Stomach (tissue), 8 donors: ENCODE measurements at regions not wholly inside any gene's neighbourhood (a gene's known extent, or its start where the extent isn't known, plus 50 kb on each side); places are given as distances from the start of the nearest gene placed in this dataset.

Source experiments
- DNase-seq, 2 donors: peaks; one replicate each; pipeline versions ENCODE4 v3.0.0 to v3.0.0-alpha.2; 2013 to 2019
- H3K27ac ChIP-seq, 5 donors: fragments of 200-600 bp in 4 of 5; sonication (generic) in 4 of 5; one replicate each; pipeline ENCODE4 v1.5.1; 2013 to 2019; ENCODE audit warnings: mild to moderate bottlenecking in 1 of 5, moderate library complexity in 1 of 5
- H3K27me3 ChIP-seq, 3 donors: fragments of 200-600 bp; sonication (generic); one replicate each; pipeline ENCODE4 v1.5.1; 2017 to 2019; ENCODE audit warnings: mixed run types in 1 of 3
- H3K36me3 ChIP-seq, 4 donors: fragments of 200-600 bp; sonication (generic); 1 replicate in 3 of 4; 2 replicates in 1 of 4; pipeline ENCODE4 v1.5.1; 2016 to 2019
- H3K4me1 ChIP-seq, 4 donors: fragments of 200-600 bp; sonication (generic); one replicate each; pipeline ENCODE4 v1.5.1; 2016 to 2019
- H3K4me3 ChIP-seq, 4 donors: fragments of 200-600 bp; sonication (generic) in 3 of 4; one replicate each; pipeline ENCODE4 v1.5.1; 2016 to 2019; ENCODE audit warnings: mild to moderate bottlenecking in 1 of 4
- H3K9me3 ChIP-seq, 4 donors: fragments of 200-600 bp; sonication (generic); one replicate each; pipeline ENCODE4 v1.5.1; 2016 to 2019
- CTCF ChIP-seq, 7 experiments: fragments of 450-650 bp in 4 of 7; fragments of 200-600 bp in 3 of 7; sonication (generic) in 3 of 7; IDR thresholded peaks; one replicate each; pipeline ENCODE4 v1.5.1; 2016 to 2019; ENCODE audit warnings: antibody characterized with exemption in 7 of 7, control low read depth in 2 of 7, mild to moderate bottlenecking in 1 of 7
- EP300 ChIP-seq: sonication (generic); formaldehyde crosslinking; IDR thresholded peaks from one replicate; pipeline ENCODE4 v1.6.1; 2017; ENCODE audit warnings: antibody characterized with exemption
- POLR2A ChIP-seq, 4 donors: fragments of 450-650 bp; IDR thresholded peaks; one replicate each; pipeline ENCODE4 v1.6.1; 2016; ENCODE audit warnings: antibody characterized with exemption in 4 of 4, control low read depth in 2 of 4, mild to moderate bottlenecking in 1 of 4, moderate library complexity in 1 of 4
- POLR2AphosphoS5 ChIP-seq, 3 donors: sonication (generic); formaldehyde crosslinking; IDR thresholded peaks; one replicate each; pipeline ENCODE4 v1.6.1; 2016; ENCODE audit warnings: antibody characterized with exemption in 3 of 3
- whole genome bisulfite sequencing, 5 donors: extraction: QIAGEN DNeasy Blood & Tissue Kit in 3 of 5; methylation state at CpG; one replicate each; pipeline versions ENCODE4 v1.1.5 to v1.1.7; 2013 to 2018; 5-methylcytosine and 5-hydroxymethylcytosine counted together
- intact Hi-C: fragments of 100-400 bp; cut with DNase I; formaldehyde crosslinking; loops from one replicate; pipeline ENCODE4 v1.15.1; 2023; ENCODE audit warnings: low total_unique reads
- donor health status: healthy with polysubstance abuse.
- donor health status: Bipolar disorder and iron deficiency.
- donor health status: healthy.

- Histone ChIP-seq H3K27ac (no peak overlapping the region), H3K9me3 (no peaks in the 10 kb centered on the region), H3K27me3 (no peaks in the 10 kb centered on the region), H3K36me3 (no peaks in the 10 kb centered on the region), H3K4me3 (no peak overlapping the region), H3K4me1 (no peaks in the 10 kb centered on the region)
- DNase-seq: no peak
- intact Hi-C loops: no loop called here
- WGBS, 5 donors: 46 to 57% (median 53%) methylated on average over 2 of the region's 2 CpGs
- no peak for TF ChIP-seq CTCF (IDR thresholded peaks at IDR 0.05)
- no peak for TF ChIP-seq POLR2AphosphoS5 (IDR thresholded peaks at IDR 0.05)
- no peak for TF ChIP-seq EP300
- no peak for TF ChIP-seq POLR2A (IDR thresholded peaks at IDR 0.05)
Observed at GRCh38 chr11:81005595-81005994, 1564.8 kb upstream of the TENM4 start.

DNA sequence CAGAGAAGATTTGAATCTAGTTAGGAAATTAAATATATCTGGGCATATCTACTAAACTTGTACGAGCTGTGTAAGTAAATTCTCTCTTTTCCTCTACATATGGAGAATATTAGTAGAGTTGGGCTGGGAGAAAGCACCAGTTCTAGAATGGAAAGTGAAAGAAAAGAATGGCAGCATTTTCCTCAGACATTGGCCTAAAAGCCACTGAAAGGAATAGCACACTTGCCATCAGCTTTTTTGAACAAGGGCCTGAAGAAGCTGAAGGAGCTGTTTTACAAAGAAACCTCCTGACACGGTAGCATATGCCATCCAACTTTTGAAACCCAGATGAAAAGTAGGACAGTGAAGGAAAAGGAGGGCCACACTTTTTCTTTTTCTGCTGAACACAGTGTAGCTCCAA, 1563.7 kb upstream of the TENM4 start:
- Histone ChIP-seq H3K4me3 (no peak overlapping the region), H3K4me1 (no peaks in the 10 kb centered on the region), H3K27ac (no peak overlapping the region), H3K27me3 (no peaks in the 10 kb centered on the region), H3K36me3 (no peaks in the 10 kb centered on the region), H3K9me3 (no peaks in the 10 kb centered on the region)
- no peak for DNase-seq
- intact Hi-C loops: no loop called here
- 81 to 90% (median 84%) methylated on average over 2 of the region's 2 CpGs for WGBS, 5 donors
- TF ChIP-seq CTCF (IDR thresholded peaks at IDR 0.05): no peak
- no peak for TF ChIP-seq EP300
- no peak for TF ChIP-seq POLR2AphosphoS5 (IDR thresholded peaks at IDR 0.05)
- TF ChIP-seq POLR2A (IDR thresholded peaks at IDR 0.05): no peak

- TF ChIP-seq CTCF (IDR thresholded peaks at IDR 0.05) (no peak), POLR2A (IDR thresholded peaks at IDR 0.05) (no peak), POLR2AphosphoS5 (IDR thresholded peaks at IDR 0.05) (no peak), EP300 (no peak)
- 83 to 86% (median 85%) methylated on average over 4 of the region's 4 CpGs for WGBS, 5 donors
- H3K27me3 ChIP-seq: no peaks in the 10 kb centered on the region
- H3K36me3 ChIP-seq: no peaks in the 10 kb centered on the region
- no peaks in the 10 kb centered on the region for H3K9me3 ChIP-seq
- H3K4me3 ChIP-seq: no peak overlapping the region
- intact Hi-C loops: no loop called here
- H3K4me1 ChIP-seq: no peaks in the 10 kb centered on the region
- no peak overlapping the region for H3K27ac ChIP-seq
- no peak for DNase-seq
Observed at GRCh38 chr11:81002374-81002773, 1561.5 kb upstream of the TENM4 start.

DNA sequence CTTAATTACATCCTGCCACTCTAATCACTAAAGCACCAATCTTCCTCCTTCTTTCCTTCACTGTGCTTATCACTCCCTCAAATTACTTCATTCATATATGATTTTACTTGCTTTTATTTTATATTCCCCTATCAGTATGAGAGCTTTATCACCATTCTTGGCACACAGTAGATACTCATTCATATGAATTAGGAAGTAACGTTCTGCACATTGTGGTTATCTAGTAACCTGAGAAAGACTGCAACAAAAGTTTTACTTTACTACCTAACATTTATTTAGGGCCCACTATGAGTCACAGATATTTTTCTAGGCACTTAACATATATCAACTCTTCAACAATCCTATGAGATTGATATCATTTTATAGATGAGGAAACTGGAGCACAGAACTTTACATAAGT, 1559.9 kb upstream of the TENM4 start:
- Histone ChIP-seq H3K9me3 (no peaks in the 10 kb centered on the region), H3K4me3 (no peak overlapping the region), H3K27ac (no peak overlapping the region), H3K36me3 (no peaks in the 10 kb centered on the region), H3K27me3 (no peaks in the 10 kb centered on the region), H3K4me1 (no peaks in the 10 kb centered on the region)
- TF ChIP-seq EP300: no peak
- no peak for TF ChIP-seq POLR2A (IDR thresholded peaks at IDR 0.05)
- no peak for TF ChIP-seq POLR2AphosphoS5 (IDR thresholded peaks at IDR 0.05)
- TF ChIP-seq CTCF (IDR thresholded peaks at IDR 0.05): no peak
- DNase-seq: no peak
- intact Hi-C loops: no loop called here
- 17 to 52% (median 33%) methylated on average over 1 of the region's 1 CpG for WGBS, 5 donors
